ENCODE measurements at regions not wholly inside any gene's neighbourhood (a gene's known extent, or its start where the extent isn't known, plus 50 kb on each side); places are given as distances from the start of the nearest gene placed in this dataset.

GRCh38 chr17:79294459-79295071 lies 219.9 kb downstream of the ENGASE start:
- no peak for TF ChIP-seq CTCF (IDR thresholded peaks at IDR 0.05)
- no peak for TF ChIP-seq POLR2A (IDR thresholded peaks at IDR 0.05)

Measured in body of pancreas (tissue), 4 donors.